DOHH2 (cell line): ENCODE measurements at regions not wholly inside any gene's neighbourhood (a gene's known extent, or its start where the extent isn't known, plus 50 kb on each side); places are given as distances from the start of the nearest gene placed in this dataset.

Source experiments
- EZH2phosphoT487 ChIP-seq: fragments of 200-600 bp; sonication (generic); IDR thresholded peaks from 2 replicates; pipeline ENCODE4 v1.6.1; 2017; ENCODE audit warnings: borderline replicate concordance, mild to moderate bottlenecking, antibody characterized with exemption, low read length, moderate library complexity, mixed read lengths
- TF ChIP-seq, protein P1 (sequence below): fragments of 200-600 bp; sonication (generic); IDR thresholded peaks from one replicate; pipeline ENCODE4 v1.5.1; 2014; ENCODE audit warnings: antibody characterized with exemption, mild to moderate bottlenecking, low read depth, low read length; ENCODE audit not compliant: poor library complexity, severe bottlenecking

- TF ChIP-seq, protein P1, sequence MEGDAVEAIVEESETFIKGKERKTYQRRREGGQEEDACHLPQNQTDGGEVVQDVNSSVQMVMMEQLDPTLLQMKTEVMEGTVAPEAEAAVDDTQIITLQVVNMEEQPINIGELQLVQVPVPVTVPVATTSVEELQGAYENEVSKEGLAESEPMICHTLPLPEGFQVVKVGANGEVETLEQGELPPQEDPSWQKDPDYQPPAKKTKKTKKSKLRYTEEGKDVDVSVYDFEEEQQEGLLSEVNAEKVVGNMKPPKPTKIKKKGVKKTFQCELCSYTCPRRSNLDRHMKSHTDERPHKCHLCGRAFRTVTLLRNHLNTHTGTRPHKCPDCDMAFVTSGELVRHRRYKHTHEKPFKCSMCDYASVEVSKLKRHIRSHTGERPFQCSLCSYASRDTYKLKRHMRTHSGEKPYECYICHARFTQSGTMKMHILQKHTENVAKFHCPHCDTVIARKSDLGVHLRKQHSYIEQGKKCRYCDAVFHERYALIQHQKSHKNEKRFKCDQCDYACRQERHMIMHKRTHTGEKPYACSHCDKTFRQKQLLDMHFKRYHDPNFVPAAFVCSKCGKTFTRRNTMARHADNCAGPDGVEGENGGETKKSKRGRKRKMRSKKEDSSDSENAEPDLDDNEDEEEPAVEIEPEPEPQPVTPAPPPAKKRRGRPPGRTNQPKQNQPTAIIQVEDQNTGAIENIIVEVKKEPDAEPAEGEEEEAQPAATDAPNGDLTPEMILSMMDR = no peak
- no peak for TF ChIP-seq EZH2phosphoT487
These were observed 68.5 kb downstream of the NKX2-1 start for GRCh38 chr14:36451310-36452065.
